Smooth muscle cell (in vitro differentiated cells): ENCODE measurements at regions not wholly inside any gene's neighbourhood (a gene's known extent, or its start where the extent isn't known, plus 50 kb on each side); places are given as distances from the start of the nearest gene placed in this dataset.

Source experiments
- DNase-seq: peaks from one replicate; lab custom pipeline; 2025; ENCODE audit not compliant: unreplicated experiment; lab: John Stamatoyannopoulos, UW
- H2AFZ ChIP-seq: fragments of 200-600 bp; sonication (generic); 2 replicates; pipeline ENCODE4 v1.6.0; 2016; ENCODE audit warnings: antibody characterized with exemption, low read depth, mild to moderate bottlenecking
- H3F3A ChIP-seq: fragments of 200-600 bp; sonication (generic); 2 replicates; pipeline ENCODE4 v1.6.0; 2017; ENCODE audit warnings: antibody characterized with exemption, low read depth
- H3K27ac ChIP-seq: fragments of 200-600 bp; sonication (generic); 2 replicates; pipeline ENCODE4 v1.5.1; 2016; ENCODE audit warnings: low read depth, mild to moderate bottlenecking
- H3K27me3 ChIP-seq: fragments of 200-600 bp; sonication (generic); 2 replicates; pipeline ENCODE4 v1.6.1; 2016; ENCODE audit warnings: low read depth, mild to moderate bottlenecking
- H3K36me3 ChIP-seq: fragments of 200-600 bp; sonication (generic); 2 replicates; pipeline ENCODE4 v1.5.1; 2016; ENCODE audit warnings: low read depth
- H3K4me1 ChIP-seq: fragments of 200-600 bp; sonication (generic); 2 replicates; pipeline ENCODE4 v1.5.1; 2016; ENCODE audit warnings: low read depth
- H3K4me2 ChIP-seq: fragments of 200-600 bp; sonication (generic); 2 replicates; pipeline ENCODE4 v1.6.0; 2016; ENCODE audit warnings: mild to moderate bottlenecking
- H3K4me3 ChIP-seq: fragments of 200-600 bp; sonication (generic); 2 replicates; pipeline ENCODE4 v1.5.1; 2016; ENCODE audit warnings: mild to moderate bottlenecking
- H3K79me2 ChIP-seq: fragments of 200-600 bp; sonication (generic); 2 replicates; pipeline ENCODE4 v1.6.0; 2016; ENCODE audit warnings: low read depth, mild to moderate bottlenecking
- H3K9ac ChIP-seq: fragments of 200-600 bp; sonication (generic); 2 replicates; pipeline ENCODE4 v1.6.0; 2016; ENCODE audit warnings: low read depth
- H3K9me3 ChIP-seq: fragments of 200-600 bp; sonication (generic); replicated peaks from 2 replicates; pipeline ENCODE4 v1.5.1; 2016; ENCODE audit warnings: low read depth
- H4K20me1 ChIP-seq: fragments of 200-600 bp; sonication (generic); 2 replicates; pipeline ENCODE4 v1.6.0; 2016; ENCODE audit warnings: low read depth
- CTCF ChIP-seq: fragments of 200-600 bp; sonication (generic); IDR thresholded peaks from 2 replicates; pipeline ENCODE4 v1.5.1; 2017; ENCODE audit warnings: borderline replicate concordance, mild to moderate bottlenecking, antibody characterized with exemption; ENCODE audit not compliant: insufficient read depth, poor library complexity, severe bottlenecking
- WGBS: methylation state at CpG from one replicate; pipeline ENCODE4 v1.1.7; 2016; ENCODE audit warnings: low lambda C conversion rate; 5-methylcytosine and 5-hydroxymethylcytosine counted together

- 85% methylated on average over 5 of the region's 5 CpGs for WGBS
- H3K9ac ChIP-seq = no peak overlapping the region
- peaks cover 27% of the 10 kb centered on the region for H3K4me1 ChIP-seq
Observed at GRCh38 chr1:232471250-232471649, 158.7 kb downstream of the SIPA1L2 start.

GRCh38 chr1:232470711-232471110 lies 159.2 kb downstream of the SIPA1L2 start:
- H3K4me1 ChIP-seq = peaks cover 27% of the 10 kb centered on the region
- DNase-seq = no peak
- no peak overlapping the region for H3K9ac ChIP-seq
- no peak for TF ChIP-seq CTCF
- H3K4me2 ChIP-seq = no peak overlapping the region
- peaks cover 12% of the 10 kb centered on the region for H3K79me2 ChIP-seq
- no peak overlapping the region for H2AFZ ChIP-seq
- peaks cover 35% of the 10 kb centered on the region for H3F3A ChIP-seq
- no peaks in the 10 kb centered on the region for H3K9me3 ChIP-seq
- 63% methylated on average over 1 of the region's 1 CpG for WGBS
- H3K36me3 ChIP-seq = peaks cover 8% of the 10 kb centered on the region
- peak overlapping the region; percentile 97 for H3K27ac ChIP-seq
- no peak overlapping the region for H3K4me3 ChIP-seq
- no peaks in the 10 kb centered on the region for H3K27me3 ChIP-seq
- no peaks in the 10 kb centered on the region for H4K20me1 ChIP-seq

More at GRCh38 chr1:232471250-232471649, 158.7 kb downstream of the SIPA1L2 start:
- no peak for TF ChIP-seq CTCF
- H3K79me2 ChIP-seq = peaks cover 12% of the 10 kb centered on the region
- no peak overlapping the region for H3K4me3 ChIP-seq
- H2AFZ ChIP-seq = no peak overlapping the region
- H4K20me1 ChIP-seq = no peaks in the 10 kb centered on the region
- H3K4me2 ChIP-seq = no peak overlapping the region
- no peaks in the 10 kb centered on the region for H3K9me3 ChIP-seq
- H3K27me3 ChIP-seq = no peaks in the 10 kb centered on the region
- peaks cover 40% of the 10 kb centered on the region for H3F3A ChIP-seq
- DNase-seq = no peak
- peak overlapping the region; percentile 97 for H3K27ac ChIP-seq
- peaks cover 8% of the 10 kb centered on the region for H3K36me3 ChIP-seq

GRCh38 chr1:232468249-232468648 lies 161.7 kb downstream of the SIPA1L2 start:
- Histone ChIP-seq H3K9ac (no peak overlapping the region), H3K4me1 (peaks cover 12% of the 10 kb centered on the region), H3K27me3 (no peaks in the 10 kb centered on the region), H3K27ac (no peak overlapping the region), H2AFZ (no peak overlapping the region), H3K9me3 (no peaks in the 10 kb centered on the region), H3K79me2 (peaks cover 28% of the 10 kb centered on the region), H3K4me3 (no peak overlapping the region), H3K4me2 (no peak overlapping the region), H3K36me3 (peaks cover 8% of the 10 kb centered on the region), H3F3A (peaks cover 14% of the 10 kb centered on the region), H4K20me1 (peaks cover 1% of the 10 kb centered on the region)
- no peak for TF ChIP-seq CTCF
- no peak for DNase-seq
- WGBS = 87% methylated on average over 3 of the region's 3 CpGs

GRCh38 chr1:232467073-232467760 lies 162.7 kb downstream of the SIPA1L2 start:
- Histone ChIP-seq H3K79me2 (peaks cover 38% of the 10 kb centered on the region), H3K9ac (no peak overlapping the region), H2AFZ (no peak overlapping the region), H3K27ac (no peak overlapping the region), H3F3A (peaks cover 12% of the 10 kb centered on the region), H3K27me3 (no peaks in the 10 kb centered on the region), H3K4me3 (no peak overlapping the region), H3K4me1 (peaks cover 2% of the 10 kb centered on the region), H3K4me2 (no peak overlapping the region), H3K36me3 (peaks cover 8% of the 10 kb centered on the region), H3K9me3 (no peaks in the 10 kb centered on the region), H4K20me1 (peaks cover 11% of the 10 kb centered on the region)
- WGBS = 95% methylated on average over 9 of the region's 9 CpGs
- no peak for TF ChIP-seq CTCF
- DNase-seq = no peak
